ENCODE measurements at regions not wholly inside any gene's neighbourhood (a gene's known extent, or its start where the extent isn't known, plus 50 kb on each side); places are given as distances from the start of the nearest gene placed in this dataset.

DNA sequence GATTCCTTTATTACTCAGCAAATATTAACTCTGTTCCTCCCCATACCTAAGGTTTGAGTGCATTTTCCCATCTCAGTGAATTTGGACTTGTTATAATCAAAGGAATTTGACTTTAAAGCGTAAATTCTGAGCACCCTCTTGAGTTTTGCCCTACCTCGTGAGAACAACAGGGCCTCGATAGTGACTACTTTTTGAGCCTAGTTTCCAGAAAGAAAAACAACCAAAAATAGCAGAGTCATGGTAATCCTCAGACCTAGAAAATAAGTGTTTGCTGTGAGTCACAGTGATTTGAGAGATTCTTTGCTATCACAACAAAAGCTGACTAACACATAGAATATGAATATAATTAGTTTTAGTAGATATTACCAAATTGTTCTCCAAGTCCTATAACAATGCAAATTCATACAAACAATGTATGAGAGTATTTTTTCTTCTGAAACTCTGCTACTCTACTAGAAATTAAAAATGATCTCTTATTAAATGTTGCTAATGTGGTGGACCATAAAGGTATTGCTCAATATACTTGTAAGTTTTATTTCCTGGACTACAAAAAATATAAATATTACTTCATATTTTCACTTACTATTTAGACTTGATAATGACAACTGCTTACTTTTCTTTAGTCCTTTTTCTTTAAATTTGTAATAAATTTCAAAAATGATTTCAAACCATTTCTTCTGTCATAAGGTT is 759.7 kb downstream of the BRINP1 start:
- DNase-seq, result no peak

DNA sequence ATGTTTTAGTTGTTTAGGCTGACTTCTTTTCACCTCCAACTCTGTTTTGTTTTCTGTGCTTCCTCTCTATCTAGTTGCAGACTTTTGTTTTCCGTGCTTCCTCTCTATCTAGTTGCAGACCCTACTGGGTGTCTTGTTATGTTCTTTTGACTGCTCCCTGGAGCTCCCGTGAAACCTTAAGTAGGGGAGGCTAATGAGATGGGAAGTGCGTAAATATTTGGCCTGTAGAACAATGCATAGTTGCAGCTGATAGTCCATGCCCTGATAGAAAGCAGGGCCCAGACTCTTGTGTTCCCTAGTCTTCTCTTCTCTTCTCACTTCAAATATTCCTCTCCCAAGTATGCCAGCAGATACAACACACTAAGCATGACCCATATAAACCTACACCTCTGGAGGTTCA is 757.0 kb downstream of the BRINP1 start:
- no peak for DNase-seq

DNA sequence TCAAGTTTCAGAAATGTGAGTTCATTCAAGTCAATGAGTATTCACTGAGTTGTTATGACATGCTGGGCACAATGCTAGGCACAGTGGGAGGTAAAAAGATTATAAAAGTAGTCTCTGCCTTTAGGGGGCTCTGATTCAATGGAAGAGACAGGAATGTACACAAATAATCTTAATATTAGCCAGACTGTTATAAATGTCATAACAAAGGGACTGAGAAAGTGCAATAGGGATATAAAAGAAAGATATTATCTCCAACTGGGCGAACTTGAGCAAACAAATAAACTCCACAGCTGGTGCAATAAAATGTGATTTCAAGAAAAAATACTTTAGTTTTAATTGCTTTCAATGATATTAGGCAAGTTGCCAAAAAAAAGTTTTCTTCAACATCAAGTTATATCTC is 755.2 kb downstream of the BRINP1 start:
- DNase-seq, result no peak

DNA sequence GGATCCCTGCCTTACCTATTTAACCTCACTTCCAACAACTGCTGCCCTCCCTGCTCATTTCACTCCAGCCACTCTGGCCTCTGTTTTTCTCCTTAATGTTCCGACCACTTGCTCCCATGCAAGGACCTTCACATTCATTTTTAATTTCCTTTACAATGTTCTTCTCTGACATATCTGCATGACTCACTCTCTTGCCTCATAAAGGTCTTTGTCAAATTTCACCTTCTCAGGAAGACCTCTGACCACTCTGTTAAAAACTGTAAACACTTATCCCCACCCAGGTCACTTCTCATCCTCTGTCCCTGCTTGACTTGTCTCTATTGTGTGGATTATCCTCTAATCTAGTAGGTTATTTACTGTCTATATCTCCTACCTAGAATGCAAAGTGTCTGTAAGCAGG is 751.2 kb downstream of the BRINP1 start:
- no peak for DNase-seq

DNA sequence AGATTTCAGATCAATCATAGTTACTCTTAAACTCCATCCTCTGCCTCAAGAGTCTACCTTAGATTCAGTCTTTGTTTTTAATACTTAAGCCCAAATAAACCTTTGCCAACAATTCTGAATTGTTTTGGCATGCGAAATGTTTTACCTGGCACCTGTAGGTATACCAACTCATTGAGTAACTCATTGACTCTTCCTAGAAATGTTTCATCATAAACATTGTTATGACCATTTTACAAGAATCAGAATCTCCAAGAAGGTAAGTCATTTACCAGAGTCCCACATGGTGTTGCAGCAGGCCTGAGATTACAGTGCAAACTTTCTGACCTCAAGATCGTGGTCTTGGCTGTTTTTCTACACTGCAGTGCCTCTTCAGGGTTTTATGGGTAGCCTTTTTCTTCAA is 750.4 kb downstream of the BRINP1 start:
- DNase-seq, result no peak

DNA sequence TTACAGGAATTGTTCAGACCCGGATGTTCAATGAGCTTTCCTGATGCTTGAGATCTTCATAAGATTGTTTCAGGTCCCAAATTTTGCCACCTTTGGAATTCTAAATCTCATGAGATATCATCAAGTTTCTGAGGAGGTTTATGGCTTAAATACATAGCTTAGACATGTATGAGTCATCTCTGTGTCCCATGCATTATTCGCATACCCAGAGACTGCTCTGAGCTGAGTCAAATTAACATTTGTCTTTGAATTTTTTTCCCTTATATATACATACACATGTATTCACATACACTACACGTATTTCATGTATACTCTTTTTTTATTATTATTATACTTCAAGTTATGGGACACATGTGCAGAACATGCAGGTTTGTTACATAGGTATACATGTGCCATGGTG is 744.6 kb downstream of the BRINP1 start:
- DNase-seq, result no peak

DNA sequence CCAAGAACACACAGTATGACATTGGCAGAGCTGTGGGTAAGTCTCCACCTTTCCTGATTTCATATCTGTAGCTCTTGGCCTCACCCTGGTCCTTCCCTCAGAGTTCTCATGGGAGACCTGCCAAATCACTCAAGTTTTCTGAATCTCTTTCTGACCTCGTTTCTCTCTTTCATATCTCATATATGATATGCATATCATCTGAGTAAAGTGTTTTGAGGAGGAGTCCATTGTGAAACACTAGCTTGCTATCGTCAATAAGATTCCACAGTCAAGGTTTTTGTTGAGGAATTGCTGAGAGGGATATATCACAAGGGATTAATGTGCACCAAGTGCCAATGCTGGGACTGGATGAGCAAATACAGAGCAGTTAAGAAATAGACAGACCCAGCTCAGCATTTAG is 739.2 kb downstream of the BRINP1 start:
- DNase-seq, result no peak

DNA sequence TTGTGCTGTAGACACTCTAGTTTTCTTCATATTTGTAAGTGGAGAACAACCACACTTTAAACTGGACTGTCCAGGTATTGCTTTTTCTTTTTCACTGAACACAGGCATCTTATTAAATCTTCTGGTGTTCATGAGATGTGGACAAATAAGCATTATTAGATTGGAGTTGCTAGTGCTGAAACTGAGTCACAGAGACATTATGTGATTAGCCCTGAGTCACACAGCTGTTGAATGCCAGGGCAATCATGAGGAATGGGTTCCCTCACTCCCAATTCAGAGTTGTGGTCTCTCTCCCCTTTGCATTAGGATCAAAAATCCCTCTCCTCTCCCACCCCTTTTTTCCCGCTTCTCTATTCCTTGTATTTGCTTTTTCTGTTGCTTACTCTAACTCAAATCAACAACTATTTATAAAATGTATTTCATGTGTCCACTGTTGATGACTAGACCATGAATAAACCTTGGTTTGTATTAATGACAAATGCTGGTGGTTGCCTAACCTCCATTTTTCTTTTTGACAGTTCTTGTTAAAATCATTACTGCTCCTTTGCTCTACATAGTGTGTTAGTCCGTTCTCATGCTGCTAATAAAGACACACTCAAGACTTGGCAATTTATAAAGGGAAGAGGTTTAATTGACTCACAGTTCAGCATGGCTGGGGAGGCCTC is 738.2 kb downstream of the BRINP1 start:
- no peak for DNase-seq

DNA sequence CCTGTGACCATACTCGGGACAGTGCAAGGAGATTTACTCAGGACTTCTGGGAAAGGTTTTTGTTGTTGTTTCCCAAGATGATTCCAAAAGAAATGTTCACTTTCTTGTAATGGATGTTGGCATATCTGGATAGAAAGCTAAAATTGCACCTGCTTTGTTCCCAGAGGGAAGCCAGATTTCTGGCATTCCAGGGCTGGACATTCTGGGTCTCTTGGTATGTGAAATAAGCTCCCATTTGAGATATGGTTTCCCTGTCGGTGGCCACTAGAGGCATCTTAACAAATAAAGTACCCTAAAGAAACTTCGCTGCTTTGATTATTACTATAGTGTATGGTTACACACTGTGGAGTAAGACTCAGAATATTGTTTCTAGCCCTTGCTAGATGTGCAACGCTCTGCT is 737.3 kb downstream of the BRINP1 start:
- no peak for DNase-seq

DNA sequence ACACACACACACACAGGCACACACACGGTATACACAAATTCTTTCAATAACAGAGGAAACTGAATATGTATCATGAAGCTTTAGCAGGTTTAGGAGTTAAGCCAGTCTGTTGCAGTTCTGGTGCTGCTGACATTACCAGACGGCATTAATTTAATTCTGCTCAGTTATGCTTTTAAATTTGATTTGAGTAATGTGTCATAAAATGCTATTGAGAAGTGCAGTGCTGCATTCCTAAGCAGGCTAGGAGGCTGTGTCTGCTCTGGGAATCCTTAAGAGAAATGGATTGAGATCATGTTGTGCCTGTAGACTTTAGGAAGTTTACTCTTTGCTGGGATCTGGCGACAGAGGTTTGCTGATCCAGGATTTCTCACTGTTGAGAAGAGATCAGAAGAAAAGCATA is 733.8 kb downstream of the BRINP1 start:
- DNase-seq, result no peak

DNA sequence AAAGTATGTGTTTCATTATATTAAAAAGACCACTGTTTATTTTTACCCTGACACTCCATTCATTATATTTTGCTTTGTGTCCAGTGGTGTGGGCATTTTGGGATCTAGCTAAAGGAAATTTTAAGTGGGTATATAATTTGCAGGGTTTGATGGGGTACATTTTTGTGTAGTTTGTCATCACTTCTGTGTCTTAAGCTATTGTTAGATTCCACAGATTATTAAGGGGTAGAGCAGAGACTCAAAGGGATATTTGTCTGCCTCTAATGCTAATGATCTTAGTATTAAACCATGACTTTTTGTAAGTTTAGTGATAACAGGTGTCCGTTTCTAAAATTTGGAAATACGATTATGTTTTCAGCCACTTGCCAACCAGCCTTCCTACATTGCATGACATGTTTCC is 731.6 kb downstream of the BRINP1 start:
- DNase-seq, result no peak

DNA sequence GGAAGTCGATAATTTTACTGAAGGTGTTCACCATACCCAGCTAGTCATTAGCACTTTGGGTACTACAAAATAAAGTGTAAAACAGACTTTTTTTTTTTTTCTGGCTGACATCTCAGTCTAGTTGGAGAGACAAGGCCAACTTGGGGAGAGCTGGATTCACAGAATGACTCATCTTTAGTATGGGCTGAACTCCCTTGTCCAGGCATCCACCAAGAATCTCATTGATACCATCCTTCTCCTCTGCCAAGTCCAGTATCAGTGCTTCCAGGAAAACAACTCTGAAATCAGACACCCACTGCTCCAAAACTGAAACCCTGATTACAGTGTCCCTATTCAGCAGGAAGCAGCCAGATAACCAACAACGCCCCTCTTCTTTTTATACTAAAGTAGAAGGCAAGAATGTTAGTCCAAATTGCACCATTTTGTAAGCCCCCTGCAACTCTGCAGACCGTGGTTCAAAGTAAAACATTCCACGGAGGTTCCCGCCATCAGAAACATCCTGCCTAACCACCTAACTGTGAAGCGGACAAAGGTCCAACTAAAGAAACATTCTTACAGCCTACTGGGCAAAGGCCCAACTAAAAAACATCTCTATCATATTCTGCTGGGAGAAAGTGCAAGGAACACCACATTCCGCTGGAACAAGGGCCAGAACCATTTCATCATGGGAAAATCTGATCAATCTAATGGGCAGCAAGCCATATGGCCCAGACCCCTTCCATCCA is 728.2 kb downstream of the BRINP1 start:
- DNase-seq, result no peak

DNA sequence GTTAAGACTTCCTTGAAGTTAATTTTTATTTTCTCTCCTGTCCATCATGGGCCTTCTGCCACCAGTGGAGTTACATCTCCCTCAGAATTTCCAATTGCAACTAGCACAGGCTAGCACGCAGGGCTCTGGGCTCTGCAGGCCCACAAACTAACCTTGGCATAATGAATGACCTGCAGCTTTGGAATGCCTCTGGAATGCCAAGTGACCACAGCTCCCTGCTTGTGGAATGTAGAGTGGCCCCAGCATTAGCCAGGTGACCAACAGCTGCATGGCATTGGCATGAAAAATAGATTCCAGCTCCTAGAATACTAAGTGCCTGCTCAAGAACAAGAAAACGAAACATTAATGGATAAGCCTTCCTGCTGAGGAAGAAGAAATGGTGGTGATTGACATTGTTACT is 726.1 kb downstream of the BRINP1 start:
- no peak for DNase-seq

DNA sequence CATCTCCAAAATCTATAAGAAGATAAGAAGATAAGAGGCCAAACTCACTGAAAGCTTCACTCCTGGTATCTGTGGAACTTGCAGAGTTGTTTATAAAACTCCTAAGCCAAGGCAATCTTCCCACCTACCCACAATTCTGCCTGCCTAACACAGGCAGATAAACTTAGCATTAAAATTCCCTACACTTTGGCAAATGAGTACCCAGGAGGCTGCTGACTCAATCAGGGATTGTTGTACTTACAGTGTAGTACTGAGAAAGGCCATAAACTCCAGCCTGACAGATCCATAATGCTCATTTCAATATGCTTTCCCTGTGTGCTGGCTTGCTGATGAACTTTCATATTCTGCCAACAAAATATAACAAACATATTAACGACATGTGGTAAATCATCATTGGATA is 725.2 kb downstream of the BRINP1 start:
- DNase-seq, result no peak

DNA sequence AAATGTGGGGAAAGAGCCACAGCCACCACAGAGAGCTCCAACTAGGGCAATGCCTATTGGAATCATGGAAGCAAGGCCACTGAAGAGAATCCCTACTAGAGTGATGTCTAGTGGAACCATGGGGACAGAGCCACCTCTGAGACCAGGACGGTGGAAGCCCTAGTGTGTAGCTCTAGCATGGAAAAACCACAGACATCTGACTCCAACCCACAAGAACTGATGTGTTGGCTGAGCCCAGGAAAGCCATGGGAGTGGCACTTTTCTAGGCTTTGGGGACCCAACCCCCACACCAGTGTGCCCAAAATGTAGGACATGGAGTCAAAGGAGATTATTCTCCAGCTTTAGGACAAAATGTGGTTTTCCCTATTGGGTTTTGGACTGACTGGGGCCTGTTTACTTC is 721.9 kb downstream of the BRINP1 start:
- no peak for DNase-seq

DNA sequence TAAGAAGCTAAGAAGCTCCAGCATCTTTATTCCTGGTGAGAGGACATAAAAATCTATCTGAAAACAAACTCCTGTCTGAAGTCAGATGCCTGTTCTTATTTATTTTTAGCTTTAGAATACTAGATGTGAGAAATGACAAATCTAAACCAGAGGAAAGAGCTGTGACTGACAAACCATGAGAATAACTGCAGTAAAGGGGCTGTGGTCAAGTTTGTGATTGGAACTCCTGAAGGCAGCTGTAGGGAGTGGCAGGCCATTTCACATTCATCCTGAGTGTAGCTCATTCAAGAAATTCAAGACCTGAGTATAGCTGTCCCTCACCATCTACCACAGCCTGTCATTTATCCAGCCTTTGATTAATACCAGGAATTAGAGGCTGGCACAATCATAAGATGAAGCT is 718.8 kb downstream of the BRINP1 start:
- no peak for DNase-seq

DNA sequence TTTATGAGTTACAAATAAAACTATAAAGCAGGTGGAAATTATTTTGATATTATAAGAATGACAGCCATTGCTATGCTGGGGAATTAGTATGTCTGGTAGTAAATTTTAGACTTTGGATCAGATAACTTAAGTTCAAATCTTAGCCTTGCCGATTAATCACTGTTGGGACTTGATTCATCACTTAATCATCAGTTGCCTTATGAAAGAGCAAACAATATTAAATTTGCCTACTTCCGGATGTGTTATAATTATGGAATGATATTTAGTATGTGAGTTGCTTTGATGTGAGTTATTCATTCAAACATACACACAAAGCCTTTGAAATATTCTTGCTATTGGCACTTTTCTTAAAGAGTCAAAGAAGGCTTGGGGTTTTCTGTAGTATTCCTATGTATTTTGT is 717.7 kb downstream of the BRINP1 start:
- DNase-seq, result no peak

DNA sequence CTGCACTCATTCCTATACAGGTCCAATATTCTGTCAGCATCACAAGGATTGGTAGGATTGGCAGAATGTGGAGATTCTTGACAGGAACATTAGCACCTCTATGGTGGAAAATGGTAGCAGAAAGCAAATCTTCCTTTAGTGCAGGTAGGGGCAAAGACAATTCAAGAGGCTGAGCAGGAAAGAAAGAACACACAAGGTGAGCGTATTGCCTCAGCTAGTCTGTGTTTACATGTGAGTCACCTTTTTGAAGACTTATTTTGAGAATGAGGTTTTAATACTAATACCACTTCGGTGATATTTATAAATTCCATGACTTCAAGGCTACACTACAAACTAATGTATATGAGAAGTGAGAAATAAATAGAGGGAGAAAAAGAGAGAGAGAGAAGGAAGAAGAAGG is 717.0 kb downstream of the BRINP1 start:
- DNase-seq, result no peak

DNA sequence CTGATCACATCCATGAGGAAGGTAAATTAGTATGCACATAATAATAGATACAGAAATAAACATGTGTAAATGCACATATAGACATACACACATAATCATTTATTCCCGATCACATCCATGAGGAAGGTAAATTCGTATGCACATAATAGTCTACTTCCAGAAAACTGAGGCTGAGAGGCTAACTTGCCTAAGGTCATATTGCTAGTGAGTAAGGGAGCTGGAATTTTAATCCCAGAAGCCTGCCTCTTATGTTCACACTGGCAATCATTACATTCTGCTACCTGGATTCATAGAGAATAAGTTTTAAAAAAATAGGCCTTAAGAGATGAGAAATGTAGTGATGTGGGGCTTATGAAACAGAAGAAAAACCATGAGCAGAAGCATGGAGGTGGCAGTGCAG is 716.3 kb downstream of the BRINP1 start:
- DNase-seq, result no peak

DNA sequence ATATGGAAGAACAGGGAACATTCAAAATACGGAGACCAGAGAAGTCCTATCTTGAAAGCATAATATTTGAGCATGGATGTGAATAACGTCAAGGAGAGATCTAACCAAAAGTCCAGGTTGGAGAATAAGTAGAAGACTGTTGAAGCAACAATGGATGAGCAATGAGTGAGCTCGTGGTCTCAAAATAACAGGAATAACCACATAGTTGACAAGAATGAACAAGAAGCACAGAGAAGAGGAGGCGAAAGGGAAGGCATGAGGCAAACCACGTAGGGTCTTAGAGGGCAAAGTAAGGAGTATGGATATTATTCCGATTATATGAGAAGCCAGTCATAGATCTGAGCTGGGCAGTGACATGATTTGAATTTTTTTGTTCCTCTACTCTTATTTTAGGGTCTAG is 710.2 kb downstream of the BRINP1 start:
- DNase-seq, result no peak

DNA sequence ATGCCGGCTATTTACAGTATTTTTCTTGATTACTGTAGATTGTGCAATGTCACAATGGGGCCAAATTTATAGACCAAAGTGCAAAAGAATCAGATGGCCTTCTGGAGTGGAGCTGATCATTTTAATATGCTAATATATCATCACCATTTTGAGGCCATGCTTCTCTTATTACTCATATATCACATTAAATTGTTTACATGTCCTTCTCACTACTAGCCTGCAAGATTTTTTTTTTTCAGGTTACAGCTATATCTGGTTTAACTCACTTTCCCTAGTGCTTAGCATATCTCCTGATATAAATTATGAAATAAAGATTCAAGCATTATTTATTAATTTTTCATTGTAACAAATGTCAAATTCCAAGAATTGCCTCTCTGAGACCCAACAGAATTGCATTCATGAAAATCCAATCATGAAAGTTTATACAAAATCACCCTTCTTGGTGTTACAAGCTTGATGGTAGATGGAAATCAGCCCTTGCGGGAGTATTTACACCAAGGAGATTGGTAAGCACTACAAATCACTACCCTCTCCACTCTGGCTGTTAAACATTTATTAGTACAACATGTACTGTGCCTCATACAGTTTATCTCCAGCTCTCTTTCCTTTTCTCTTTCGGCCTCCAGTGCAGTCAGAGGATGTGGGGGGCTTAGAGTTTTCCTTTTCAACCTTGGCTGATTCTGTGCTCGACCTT is 703.9 kb downstream of the BRINP1 start:
- no peak for DNase-seq

DNA sequence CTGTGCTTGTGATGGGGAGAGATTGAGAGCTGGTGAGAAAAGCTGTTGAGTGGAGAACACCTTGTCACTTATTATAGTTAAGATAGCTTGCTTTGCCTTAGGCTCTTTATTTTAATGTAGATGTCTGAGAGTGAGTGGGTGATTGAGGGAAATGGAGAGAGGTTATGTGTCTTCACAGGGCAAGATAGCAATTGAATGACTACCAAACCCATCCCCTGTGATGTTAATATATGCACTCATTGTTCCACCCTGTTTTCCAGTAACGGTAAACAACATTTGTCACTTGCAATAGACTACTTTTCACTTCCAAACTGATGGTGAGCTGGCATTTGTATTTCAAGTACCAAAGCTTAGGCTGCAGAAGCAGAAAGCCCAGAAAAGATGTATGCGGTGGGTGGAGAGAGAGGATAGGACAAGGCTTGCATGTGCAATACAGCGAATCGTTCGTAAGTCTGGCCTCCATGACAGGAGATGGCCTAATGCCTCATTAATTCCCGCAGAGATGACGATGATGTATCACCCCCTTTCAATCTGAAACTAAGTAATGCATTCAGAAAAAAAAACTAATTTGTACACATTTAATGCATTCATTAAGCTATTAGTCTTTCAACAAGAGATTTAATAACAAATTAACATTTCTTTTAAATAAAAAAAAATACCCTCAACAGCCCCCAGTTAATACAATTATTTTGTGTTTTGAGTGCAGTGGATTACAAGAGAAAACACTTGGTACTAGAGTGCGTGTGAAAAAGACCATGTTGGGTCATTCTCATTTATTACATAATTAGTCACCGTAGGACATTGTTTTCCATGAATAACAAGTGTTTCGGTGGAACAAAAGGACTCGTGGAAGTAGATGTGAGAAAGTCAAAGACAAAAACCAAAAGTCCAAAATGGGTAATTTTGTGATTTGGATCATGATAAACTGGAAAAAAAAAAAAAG is 699.0 kb downstream of the BRINP1 start:
- DNase-seq, result no peak

DNA sequence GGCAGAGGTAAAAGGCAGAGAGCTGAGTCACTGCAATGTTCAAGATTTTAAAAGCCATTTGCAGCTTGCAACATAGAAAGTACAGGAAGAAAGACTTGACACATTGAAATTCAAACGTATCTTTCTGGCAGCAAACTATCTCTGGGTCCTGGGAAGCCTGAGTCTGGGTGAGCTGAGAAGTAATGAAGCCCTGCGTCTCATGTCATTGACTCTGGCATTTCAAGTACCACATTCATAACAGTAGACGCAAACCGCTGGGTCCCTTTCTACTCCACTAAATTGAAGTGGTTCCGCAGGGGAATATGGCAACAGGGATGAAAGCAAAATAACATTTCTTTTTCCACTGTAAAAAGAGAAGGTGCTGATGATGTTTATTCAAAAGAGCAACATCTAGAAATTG is 694.3 kb downstream of the BRINP1 start:
- DNase-seq, result peak; percentile 46

Data from NCI-H187 treated with DMSO at 0.1 percent for 48 hours (cell line).